OCI-LY7 (cell line): ENCODE measurements at regions not wholly inside any gene's neighbourhood (a gene's known extent, or its start where the extent isn't known, plus 50 kb on each side); places are given as distances from the start of the nearest gene placed in this dataset.

ENCODE experiments used
- BruUV-seq: library from RNA; stranded (reverse); fragments of 400-500 nt; replicated peaks from 2 replicates; lab custom pipeline; 2021; lab: Mats Ljungman, UMichigan
- CTCF ChIA-PET: fragments of 300-600 bp; sonication (Branson Sonifier 250); formaldehyde crosslinking; loops from one replicate; lab custom pipeline; 2022; ENCODE audit warnings: antibody characterized with exemption; ENCODE audit not compliant: unreplicated experiment; lab: Charles Lee
- POLR2A ChIA-PET: fragments of 300-600 bp; sonication (Branson Sonifier 250); formaldehyde crosslinking; loops from one replicate; lab custom pipeline; 2022; ENCODE audit warnings: antibody characterized with exemption; lab: Charles Lee
- DNase-seq: peaks from one replicate; pipeline ENCODE4 v3.0.0-alpha.2; 2015; ENCODE audit warnings: low spot score
- H2AFZ ChIP-seq: fragments of 200-600 bp; sonication (generic), shearing (Covaris generic); 2 replicates; pipeline ENCODE4 v1.6.1; 2014; ENCODE audit warnings: mild to moderate bottlenecking, antibody characterized with exemption, low read length, moderate library complexity
- H3K27ac ChIP-seq: fragments of 200-600 bp; sonication (generic); 2 replicates; pipeline ENCODE4 v1.5.1; 2014; ENCODE audit warnings: mixed run types, low read depth, mild to moderate bottlenecking, moderate library complexity, low read length, inconsistent platforms; ENCODE audit not compliant: poor library complexity, severe bottlenecking
- H3K36me3 ChIP-seq: fragments of 200-600 bp; sonication (generic); 2 replicates; pipeline ENCODE4 v1.6.1; 2014; ENCODE audit warnings: mild to moderate bottlenecking, antibody characterized with exemption, low read length, moderate library complexity, mixed read lengths; ENCODE audit not compliant: insufficient read depth
- H3K4me1 ChIP-seq: fragments of 200-600 bp; sonication (generic); 2 replicates; pipeline ENCODE4 v1.5.1; 2014; ENCODE audit warnings: mild to moderate bottlenecking, low read length; ENCODE audit not compliant: insufficient read depth, poor library complexity, severe bottlenecking
- H3K4me2 ChIP-seq: fragments of 200-600 bp; sonication (generic); 2 replicates; pipeline ENCODE4 v1.6.1; 2014; ENCODE audit warnings: mild to moderate bottlenecking, low read length
- H3K4me3 ChIP-seq: fragments of 200-600 bp; sonication (generic); 2 replicates; pipeline ENCODE4 v1.5.1; 2014; ENCODE audit warnings: mild to moderate bottlenecking, low read depth, low read length; ENCODE audit not compliant: poor library complexity, severe bottlenecking
- H3K79me2 ChIP-seq: fragments of 200-600 bp; sonication (generic); 2 replicates; pipeline ENCODE4 v1.6.1; 2016; ENCODE audit warnings: low read depth, mild to moderate bottlenecking, low read length, moderate library complexity, mixed read lengths; ENCODE audit not compliant: insufficient read depth
- H3K9me2 ChIP-seq: fragments of 200-600 bp; sonication (generic); 2 replicates; pipeline ENCODE4 v1.6.1; 2016; ENCODE audit warnings: mild to moderate bottlenecking, low read length, mixed read lengths; ENCODE audit not compliant: insufficient read depth
- H3K9me3 ChIP-seq: fragments of 200-600 bp; sonication (generic); 2 replicates; pipeline ENCODE4 v1.6.1; 2014; ENCODE audit warnings: mild to moderate bottlenecking, mixed run types, low read length, mixed read lengths
- H4K20me1 ChIP-seq: fragments of 200-600 bp; sonication (generic); 2 replicates; pipeline ENCODE4 v1.6.1; 2014; ENCODE audit warnings: mild to moderate bottlenecking, antibody characterized with exemption, low read length, moderate library complexity, mixed read lengths; ENCODE audit not compliant: insufficient read depth
- EZH2phosphoT487 ChIP-seq: fragments of 200-600 bp; sonication (generic); IDR thresholded peaks from 2 replicates; pipeline ENCODE4 v1.6.1; 2018; ENCODE audit warnings: low read depth, borderline replicate concordance, mild to moderate bottlenecking, mixed run types, antibody characterized with exemption, low read length, moderate library complexity, mixed read lengths
- intact Hi-C: fragments of 100-400 bp; cut with micrococcal nuclease; formaldehyde crosslinking; loops from one replicate; pipeline ENCODE4 v1.10.0; 2022; ENCODE audit not compliant: unreplicated experiment
- TF ChIP-seq, protein P1 (sequence below): fragments of 200-600 bp; sonication (generic); conservative IDR thresholded peaks from 2 replicates; pipeline ENCODE4 v1.5.1; 2014; ENCODE audit warnings: mild to moderate bottlenecking, antibody characterized with exemption, low read length, moderate library complexity, mixed read lengths

DNA sequence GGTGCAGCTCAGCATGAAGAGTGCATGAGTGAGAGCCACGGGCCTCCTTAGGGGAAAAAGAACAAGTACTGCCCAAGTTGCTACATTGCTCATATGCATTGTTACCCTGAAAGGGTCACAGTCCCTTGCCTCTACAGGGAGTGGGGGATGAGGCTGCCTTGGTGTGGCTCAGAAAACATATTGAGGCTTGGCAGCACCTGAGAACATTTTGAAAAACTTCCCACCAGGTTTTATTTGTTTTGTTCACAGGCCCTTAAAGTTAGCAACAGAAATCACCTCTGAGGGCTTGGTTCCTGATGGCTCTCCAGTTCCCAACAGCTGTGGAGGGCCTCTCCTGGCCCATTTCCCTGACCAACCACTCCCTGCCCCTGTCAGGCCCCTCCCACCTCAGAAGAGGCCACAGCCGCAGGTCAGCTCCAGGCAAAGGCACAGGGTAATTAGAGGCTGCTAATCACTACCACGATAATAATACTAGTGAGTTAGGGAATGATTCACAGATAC is 90.7 kb upstream of the ADRA1B start:
- DNase-seq = no peak
- ChIA-PET POLR2A (no interaction called here), CTCF (no interaction called here)
- BruUV-seq = no TSS peak
- no peak overlapping the region for H3K4me2 ChIP-seq
- no peak overlapping the region for H3K27ac ChIP-seq
- H4K20me1 ChIP-seq = no peaks in the 10 kb centered on the region
- H3K4me3 ChIP-seq = no peak overlapping the region
- no peaks in the 10 kb centered on the region for H3K36me3 ChIP-seq
- H2AFZ ChIP-seq = no peak overlapping the region
- TF ChIP-seq, protein P1, sequence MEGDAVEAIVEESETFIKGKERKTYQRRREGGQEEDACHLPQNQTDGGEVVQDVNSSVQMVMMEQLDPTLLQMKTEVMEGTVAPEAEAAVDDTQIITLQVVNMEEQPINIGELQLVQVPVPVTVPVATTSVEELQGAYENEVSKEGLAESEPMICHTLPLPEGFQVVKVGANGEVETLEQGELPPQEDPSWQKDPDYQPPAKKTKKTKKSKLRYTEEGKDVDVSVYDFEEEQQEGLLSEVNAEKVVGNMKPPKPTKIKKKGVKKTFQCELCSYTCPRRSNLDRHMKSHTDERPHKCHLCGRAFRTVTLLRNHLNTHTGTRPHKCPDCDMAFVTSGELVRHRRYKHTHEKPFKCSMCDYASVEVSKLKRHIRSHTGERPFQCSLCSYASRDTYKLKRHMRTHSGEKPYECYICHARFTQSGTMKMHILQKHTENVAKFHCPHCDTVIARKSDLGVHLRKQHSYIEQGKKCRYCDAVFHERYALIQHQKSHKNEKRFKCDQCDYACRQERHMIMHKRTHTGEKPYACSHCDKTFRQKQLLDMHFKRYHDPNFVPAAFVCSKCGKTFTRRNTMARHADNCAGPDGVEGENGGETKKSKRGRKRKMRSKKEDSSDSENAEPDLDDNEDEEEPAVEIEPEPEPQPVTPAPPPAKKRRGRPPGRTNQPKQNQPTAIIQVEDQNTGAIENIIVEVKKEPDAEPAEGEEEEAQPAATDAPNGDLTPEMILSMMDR = no peak
- TF ChIP-seq EZH2phosphoT487 = no peak
- H3K9me2 ChIP-seq = no peaks in the 10 kb centered on the region
- H3K79me2 ChIP-seq = no peaks in the 10 kb centered on the region
- no peaks in the 10 kb centered on the region for H3K9me3 ChIP-seq
- no peaks in the 10 kb centered on the region for H3K4me1 ChIP-seq
- intact Hi-C loops = no loop called here

GRCh38 chr5:159826351-159827214 is 89.7 kb upstream of the ADRA1B start:
- Histone ChIP-seq H4K20me1 (no peaks in the 10 kb centered on the region), H3K79me2 (no peaks in the 10 kb centered on the region), H3K36me3 (no peaks in the 10 kb centered on the region), H3K9me2 (no peaks in the 10 kb centered on the region), H3K27ac (no peak overlapping the region), H3K4me3 (no peak overlapping the region), H3K4me2 (no peak overlapping the region), H3K9me3 (no peaks in the 10 kb centered on the region), H2AFZ (no peak overlapping the region), H3K4me1 (no peaks in the 10 kb centered on the region)
- POLR2A ChIA-PET = no interaction called here
- CTCF ChIA-PET = no interaction called here
- no peak for TF ChIP-seq EZH2phosphoT487
- TF ChIP-seq, protein P1 = no peak
- peak; percentile 3 for DNase-seq
- no TSS peak for BruUV-seq
- intact Hi-C loops = no loop called here

DNA sequence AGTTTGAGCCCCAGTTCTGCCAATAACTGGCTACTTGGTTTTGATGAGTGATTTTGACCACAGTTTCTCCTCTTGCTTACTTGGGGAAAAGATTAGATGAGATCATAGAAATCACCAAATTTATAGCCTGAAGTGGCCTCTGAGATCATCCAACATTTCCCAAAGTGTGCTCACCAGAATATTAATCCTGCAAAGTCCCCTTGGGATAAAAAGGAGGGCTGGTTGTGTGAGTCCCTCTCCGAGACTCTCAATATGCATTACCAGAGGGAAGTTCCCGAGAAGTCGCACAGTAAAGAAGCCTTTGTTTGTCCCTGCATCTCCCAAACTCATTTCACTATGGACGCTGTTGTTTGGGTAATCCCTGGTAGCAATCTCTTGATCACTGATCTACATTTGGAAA is 88.4 kb upstream of the ADRA1B start:
- Histone ChIP-seq H3K4me1 (no peaks in the 10 kb centered on the region), H3K79me2 (no peaks in the 10 kb centered on the region), H2AFZ (no peak overlapping the region), H3K9me3 (no peaks in the 10 kb centered on the region), H3K9me2 (no peaks in the 10 kb centered on the region), H3K4me3 (no peak overlapping the region), H3K4me2 (no peak overlapping the region), H4K20me1 (no peaks in the 10 kb centered on the region), H3K36me3 (no peaks in the 10 kb centered on the region), H3K27ac (no peak overlapping the region)
- ChIA-PET POLR2A (interaction anchor here (0.6 to 0.7 kb wide), 2 partner anchors 77 to 92 kb away, joined by 3 to 8 read pairs; no protein-coding TSS in a partner anchor), CTCF (no interaction called here)
- intact Hi-C loops = no loop called here
- no peak for TF ChIP-seq EZH2phosphoT487
- TF ChIP-seq, protein P1 = no peak
- no TSS peak for BruUV-seq
- DNase-seq = no peak
